SH-SY5Y (cell line): ENCODE measurements at regions not wholly inside any gene's neighbourhood (a gene's known extent, or its start where the extent isn't known, plus 50 kb on each side); places are given as distances from the start of the nearest gene placed in this dataset.

Source experiments
- GATA2 ChIP-seq: IDR thresholded peaks from 2 replicates; pipeline ENCODE4 v1.6.1; 2011; ENCODE audit warnings: mild to moderate bottlenecking, low read depth, low read length
- GATA3 ChIP-seq: IDR thresholded peaks from 2 replicates; pipeline ENCODE4 v1.6.1; 2011; ENCODE audit warnings: low read depth, mild to moderate bottlenecking, low read length, moderate library complexity

- TF ChIP-seq GATA3, result no peak
- no peak for TF ChIP-seq GATA2
Observed at GRCh38 chr7:49497471-49497870, 276.0 kb upstream of the VWC2 start.
